HCT116 (cell line): ENCODE measurements at regions not wholly inside any gene's neighbourhood (a gene's known extent, or its start where the extent isn't known, plus 50 kb on each side); places are given as distances from the start of the nearest gene placed in this dataset.
A peak's percentile ranks its signal among the peaks of the same experiment; 100 is the strongest.

ENCODE experiments used
- ATAC-seq: fragments of 200-7000 bp; cut with Tn5 transposase; 2 replicates; pipeline ENCODE4 v1.9.1; 2020; ENCODE audit warnings: mild to moderate bottlenecking, moderate library complexity
- BruUV-seq: library from RNA; stranded (reverse); fragments of 400-500 nt; replicated peaks from 2 replicates; lab custom pipeline; 2021; lab: Mats Ljungman, UMichigan
- CTCF ChIA-PET: fragments of 300-600 bp; sonication (Branson Sonifier 250); formaldehyde crosslinking; loops from one replicate; lab custom pipeline; 2021; ENCODE audit warnings: antibody characterized with exemption; lab: Charles Lee
- POLR2A ChIA-PET: fragments of 300-600, 350-600 bp; sonication (Branson Sonifier 250); formaldehyde crosslinking; loops from one replicate; lab custom pipeline; 2021; ENCODE audit warnings: antibody characterized with exemption; lab: Charles Lee
- RAD21 ChIA-PET, 2 experiments: fragments of 300-600 bp; sonication (Branson Sonifier 250); formaldehyde crosslinking; loops; one replicate each; lab custom pipeline; 2023; ENCODE audit warnings: low total read pairs in 2 of 2; ENCODE audit not compliant: uncharacterized antibody in 2 of 2, unreplicated experiment in 2 of 2, low non-redundant PET in 1 of 2; lab: Charles Lee
- DNase-seq: peaks from one replicate; pipeline ENCODE4 v3.0.0-alpha.2; 2010; ENCODE audit warnings: low read depth, low spot score
- H2AFZ ChIP-seq: fragments of 200-600 bp; shearing (Covaris generic), sonication (generic); 2 replicates; pipeline ENCODE4 v1.6.1; 2017; ENCODE audit warnings: low read depth, mixed run types, mixed read lengths, antibody characterized with exemption, low read length; ENCODE audit not compliant: poor library complexity, severe bottlenecking
- H3K27ac ChIP-seq: 2 replicates; pipeline ENCODE4 v1.5.1; 2012; ENCODE audit warnings: low read depth, low read length
- H3K27me3 ChIP-seq: fragments of 200-600 bp; sonication (generic); 2 replicates; pipeline ENCODE4 v1.6.1; 2016; ENCODE audit warnings: mixed run types, low read length, mixed read lengths; ENCODE audit not compliant: insufficient read depth
- H3K36me3 ChIP-seq, 2 experiments: fragments of 200-500 bp in 1 of 2; fragments of 200-600 bp in 1 of 2; sonication (Bioruptor generic) in 1 of 2; sonication (generic) in 1 of 2; 2 replicates each; pipeline versions ENCODE4 v1.5.1 to v1.6.1; 2014 to 2016; ENCODE audit warnings: low read length in 2 of 2, inconsistent platforms in 1 of 2, mixed read lengths in 1 of 2, mixed run types in 1 of 2; ENCODE audit not compliant: insufficient read depth in 2 of 2, control insufficient read depth in 1 of 2
- H3K4me1 ChIP-seq, 2 experiments: fragments of 200-600 bp in 1 of 2; sonication (generic) in 1 of 2; 2 replicates each; pipeline versions ENCODE4 v1.5.1 to v1.6.1; 2012 to 2017; ENCODE audit warnings: low read length in 2 of 2, inconsistent platforms in 1 of 2, mild to moderate bottlenecking in 1 of 2, mixed read lengths in 1 of 2, mixed run types in 1 of 2, moderate library complexity in 1 of 2; ENCODE audit not compliant: insufficient read depth in 2 of 2, control insufficient read depth in 1 of 2
- H3K4me2 ChIP-seq: fragments of 200-600 bp; sonication (generic); 2 replicates; pipeline ENCODE4 v1.6.1; 2017; ENCODE audit warnings: mixed run types, low read length, mixed read lengths
- H3K4me3 ChIP-seq, 2 experiments: fragments of 200-600 bp in 1 of 2; sonication (generic) in 1 of 2; replicated peaks in 1 of 2; 2 replicates each; pipeline ENCODE4 v1.5.1; 2011 to 2016; ENCODE audit warnings: low read length in 2 of 2, control low read depth in 1 of 2, low read depth in 1 of 2, mild to moderate bottlenecking in 1 of 2, mixed read lengths in 1 of 2, mixed run types in 1 of 2
- H3K79me2 ChIP-seq: fragments of 200-600 bp; sonication (generic); 2 replicates; pipeline ENCODE4 v1.6.1; 2017; ENCODE audit warnings: mild to moderate bottlenecking, mixed run types, low read length, moderate library complexity, mixed read lengths; ENCODE audit not compliant: insufficient read depth
- H3K9ac ChIP-seq: fragments of 200-600 bp; sonication (generic); 2 replicates; pipeline ENCODE4 v1.6.1; 2016; ENCODE audit warnings: low read length, mixed read lengths
- H3K9me2 ChIP-seq: fragments of 200-600 bp; sonication (generic), shearing (Covaris generic); 2 replicates; pipeline ENCODE4 v1.6.1; 2017; ENCODE audit warnings: mixed run types, mild to moderate bottlenecking, moderate library complexity; ENCODE audit not compliant: insufficient read depth
- H3K9me3 ChIP-seq, 2 experiments: fragments of 200-500 bp in 1 of 2; fragments of 200-600 bp in 1 of 2; sonication (Bioruptor generic) in 1 of 2; sonication (generic) in 1 of 2; 2 replicates each; pipeline ENCODE4 v1.6.1; 2014 to 2017; ENCODE audit warnings: low read length in 2 of 2, mixed read lengths in 2 of 2, inconsistent platforms in 1 of 2, low read depth in 1 of 2, mild to moderate bottlenecking in 1 of 2, mixed run types in 1 of 2, moderate library complexity in 1 of 2; ENCODE audit not compliant: control insufficient read depth in 1 of 2, insufficient read depth in 1 of 2
- H4K20me1 ChIP-seq: fragments of 200-600 bp; sonication (generic), shearing (Covaris generic); 2 replicates; pipeline ENCODE4 v1.6.1; 2017; ENCODE audit warnings: mixed run types, mild to moderate bottlenecking, moderate library complexity; ENCODE audit not compliant: insufficient read depth
- FOSL1 ChIP-seq: IDR thresholded peaks from 2 replicates; pipeline ENCODE4 v1.6.1; 2012; ENCODE audit warnings: low read depth
- SIN3A ChIP-seq: IDR thresholded peaks from 2 replicates; pipeline ENCODE4 v1.6.1; 2012; ENCODE audit warnings: low read depth
- ZFX ChIP-seq: fragments of 450-650 bp; IDR thresholded peaks from 2 replicates; pipeline ENCODE4 v1.6.1; 2017
- intact Hi-C: fragments of 100-400 bp; cut with micrococcal nuclease; formaldehyde crosslinking; loops from 2 replicates; pipeline ENCODE4 v1.10.0; 2022
- TF ChIP-seq, protein P1 (sequence below), 3 experiments: fragments of 200-600 bp in 1 of 3; sonication (generic) in 1 of 3; IDR thresholded peaks in 2 of 3; conservative IDR thresholded peaks in 1 of 3; 2 replicates each; pipeline ENCODE4 v1.5.1; 2012 to 2017; ENCODE audit warnings: low read depth in 2 of 3, low read length in 2 of 3, antibody characterized with exemption in 1 of 3, borderline replicate concordance in 1 of 3, control low read depth in 1 of 3, mild to moderate bottlenecking in 1 of 3, mixed read lengths in 1 of 3, mixed run types in 1 of 3, moderate library complexity in 1 of 3; ENCODE audit not compliant: insufficient read depth in 1 of 3

DNA sequence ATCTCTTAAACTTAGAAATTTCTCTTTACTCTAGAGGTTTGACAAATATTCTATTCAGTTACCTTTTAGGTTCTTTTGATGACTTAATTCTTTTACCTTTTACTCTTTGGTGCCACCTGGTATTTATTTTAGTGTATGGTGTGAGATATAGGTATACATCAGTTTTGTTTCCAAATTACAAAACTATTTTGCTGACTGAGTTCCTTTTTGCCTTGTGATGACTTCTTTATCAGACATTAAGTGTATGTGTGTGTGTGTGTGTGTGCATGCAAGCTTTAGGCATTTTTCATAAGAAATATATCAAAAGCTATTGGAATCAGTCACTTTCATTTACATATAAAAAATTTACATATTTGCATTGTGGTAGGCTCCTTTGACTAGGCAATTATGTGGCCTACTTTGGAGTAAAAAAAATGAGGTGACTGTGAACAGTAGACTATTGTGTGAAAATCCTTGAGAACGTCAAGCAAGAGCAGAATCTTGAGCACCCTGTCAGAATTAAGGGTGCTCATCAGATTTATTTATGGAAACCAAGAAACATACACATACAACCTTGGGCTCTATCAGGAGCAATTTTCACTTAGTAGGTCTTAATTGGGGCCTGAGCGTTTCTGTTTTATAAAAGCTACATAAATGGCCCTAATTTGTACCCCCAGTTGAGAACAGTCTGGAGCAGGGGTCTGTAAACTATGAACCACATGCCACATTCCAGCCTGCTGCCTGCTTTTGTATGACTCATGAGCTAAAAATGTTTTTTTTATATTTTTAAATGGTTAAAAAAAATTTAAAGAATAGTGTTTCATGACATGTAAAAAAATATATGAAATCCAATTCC is 415.9 kb downstream of the SLC4A3 start:
- POLR2A ChIA-PET: no interaction called here
- intact Hi-C loops: no loop called here
- H3K4me3 ChIP-seq: no peak overlapping the region
- no peak overlapping the region for H3K4me2 ChIP-seq
- DNase-seq (no peak), ATAC-seq (peak; percentile 63; the same call in 1 of the 2 replicates)
- H2AFZ ChIP-seq: no peak overlapping the region
- no peaks in the 10 kb centered on the region for H3K27me3 ChIP-seq
- no peaks in the 10 kb centered on the region for H3K79me2 ChIP-seq
- H3K9me2 ChIP-seq: no peaks in the 10 kb centered on the region
- H3K4me1 ChIP-seq: peaks cover 7 to 17% of the 10 kb centered on the region in 2 experiments; a peak in 3 of 4 replicates
- H3K9ac ChIP-seq: no peak overlapping the region
- H3K36me3 ChIP-seq: peaks cover 0 to 4% of the 10 kb centered on the region in 2 experiments; a peak in 2 of 4 replicates
- no peaks in the 10 kb centered on the region for H4K20me1 ChIP-seq
- H3K27ac ChIP-seq: no peak overlapping the region
- RAD21 ChIA-PET: no interaction called here
- no TSS peak for BruUV-seq
- CTCF ChIA-PET: no interaction called here
- no peaks in the 10 kb centered on the region for H3K9me3 ChIP-seq
- TF ChIP-seq, protein P1, sequence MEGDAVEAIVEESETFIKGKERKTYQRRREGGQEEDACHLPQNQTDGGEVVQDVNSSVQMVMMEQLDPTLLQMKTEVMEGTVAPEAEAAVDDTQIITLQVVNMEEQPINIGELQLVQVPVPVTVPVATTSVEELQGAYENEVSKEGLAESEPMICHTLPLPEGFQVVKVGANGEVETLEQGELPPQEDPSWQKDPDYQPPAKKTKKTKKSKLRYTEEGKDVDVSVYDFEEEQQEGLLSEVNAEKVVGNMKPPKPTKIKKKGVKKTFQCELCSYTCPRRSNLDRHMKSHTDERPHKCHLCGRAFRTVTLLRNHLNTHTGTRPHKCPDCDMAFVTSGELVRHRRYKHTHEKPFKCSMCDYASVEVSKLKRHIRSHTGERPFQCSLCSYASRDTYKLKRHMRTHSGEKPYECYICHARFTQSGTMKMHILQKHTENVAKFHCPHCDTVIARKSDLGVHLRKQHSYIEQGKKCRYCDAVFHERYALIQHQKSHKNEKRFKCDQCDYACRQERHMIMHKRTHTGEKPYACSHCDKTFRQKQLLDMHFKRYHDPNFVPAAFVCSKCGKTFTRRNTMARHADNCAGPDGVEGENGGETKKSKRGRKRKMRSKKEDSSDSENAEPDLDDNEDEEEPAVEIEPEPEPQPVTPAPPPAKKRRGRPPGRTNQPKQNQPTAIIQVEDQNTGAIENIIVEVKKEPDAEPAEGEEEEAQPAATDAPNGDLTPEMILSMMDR (IDR thresholded peaks at IDR 0.05 in 2 of 3, conservative IDR thresholded peaks at IDR 0.05 in 1 of 3; ENCODE audit: borderline replicate concordance in 1 of 3, insufficient read depth in 1 of 3, low read depth in 2 of 3, low read length in 2 of 3): no peak
- TF ChIP-seq FOSL1 (peak; percentile 33; the same call in 1 of the 2 replicates), SIN3A (no peak)

DNA sequence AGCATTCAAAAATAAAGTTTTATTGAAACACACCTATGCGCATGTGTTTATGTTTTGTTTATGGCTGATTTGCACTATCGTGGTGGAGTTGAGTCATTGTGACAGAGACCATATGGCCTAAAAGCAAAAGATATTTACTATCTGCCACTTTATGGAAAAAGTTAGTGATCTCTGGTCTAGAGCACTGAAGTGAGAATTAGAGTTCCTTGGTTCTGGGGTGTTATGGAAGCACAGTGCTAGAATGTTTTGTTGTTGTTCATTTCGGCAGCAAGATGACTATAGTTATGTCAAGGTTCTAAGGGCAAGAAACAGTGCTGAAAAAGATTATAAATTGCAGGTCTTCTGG is 416.5 kb downstream of the SLC4A3 start:
- intact Hi-C loops: no loop called here
- DNase-seq (no peak), ATAC-seq (peak; percentile 34; the same call in 1 of the 2 replicates)
- Histone ChIP-seq H3K4me3 (no peak overlapping the region), H3K4me1 (peaks cover 7 to 17% of the 10 kb centered on the region in 2 experiments; a peak in 3 of 4 replicates), H4K20me1 (no peaks in the 10 kb centered on the region), H3K9me2 (no peaks in the 10 kb centered on the region), H2AFZ (no peak overlapping the region), H3K36me3 (no peaks in the 10 kb centered on the region; a peak in 1 of 4 replicates), H3K4me2 (no peak overlapping the region), H3K27ac (no peak overlapping the region), H3K79me2 (no peaks in the 10 kb centered on the region), H3K9me3 (no peaks in the 10 kb centered on the region), H3K27me3 (no peaks in the 10 kb centered on the region), H3K9ac (no peak overlapping the region)
- ChIA-PET CTCF (no interaction called here), RAD21 (no interaction called here), POLR2A (no interaction called here)
- BruUV-seq: no TSS peak
- TF ChIP-seq FOSL1: 0 out of 2 replicates have a peak, but pooled peaks have one; percentile 14
- TF ChIP-seq ZFX: no peak
